ENCODE measurements at regions not wholly inside any gene's neighbourhood (a gene's known extent, or its start where the extent isn't known, plus 50 kb on each side); places are given as distances from the start of the nearest gene placed in this dataset.

GRCh38 chr7:25069900-25070443 is 55.1 kb downstream of the CYCS start:
- Histone ChIP-seq H4K8ac (ENCODE audit: low read depth, low read length) (no peak overlapping the region), H3K9me3 (replicated peaks in 1 of 2; ENCODE audit: control insufficient read depth in 2 of 2, insufficient read depth in 1 of 2, low read depth in 1 of 2, low read length in 2 of 2) (no peaks in the 10 kb centered on the region), H3K36me3 (replicated peaks in 1 of 2; ENCODE audit: control insufficient read depth in 2 of 2, insufficient read depth in 2 of 2, low read length in 2 of 2) (no peaks in the 10 kb centered on the region), H3K14ac (ENCODE audit: low read length) (no peak overlapping the region), H3K79me1 (ENCODE audit: low read depth, low read length) (no peaks in the 10 kb centered on the region), H2AK5ac (ENCODE audit: low read depth, low read length) (no peak overlapping the region), H4K91ac (ENCODE audit: low read depth, low read length, poor library complexity) (no peak overlapping the region), H3K4me3 (ENCODE audit: low read length in 2 of 2) (no peak overlapping the region), H3K18ac (ENCODE audit: low read length) (no peak overlapping the region), H3K27me3 (ENCODE audit: control insufficient read depth in 3 of 3, insufficient read depth in 3 of 3, low read depth in 1 of 3, low read length in 3 of 3) (no peaks in the 10 kb centered on the region), H2BK15ac (ENCODE audit: low read length) (no peak overlapping the region), H3K4ac (ENCODE audit: low read length) (no peak overlapping the region), H3K4me2 (ENCODE audit: insufficient read depth, low read length, poor library complexity, severe bottlenecking) (no peak overlapping the region), H2BK12ac (ENCODE audit: low read length) (no peak overlapping the region), H3K4me1 (ENCODE audit: control insufficient read depth in 2 of 2, insufficient read depth in 1 of 2, low read depth in 1 of 2, low read length in 2 of 2) (no peaks in the 10 kb centered on the region), H2BK120ac (ENCODE audit: low read depth, low read length) (no peak overlapping the region), H2BK5ac (ENCODE audit: low read length) (no peak overlapping the region), H3K23ac (ENCODE audit: low read depth, low read length, poor library complexity) (no peak overlapping the region), H2AFZ (ENCODE audit: low read length) (peak overlapping the region; percentile 72), H3K9ac (ENCODE audit: low read depth, low read length, poor library complexity) (no peak overlapping the region), H3K27ac (replicated peaks; ENCODE audit: low read length) (no peak overlapping the region)
- WGBS, 2 donors (ENCODE audit: extremely low coverage in 2 of 2, insufficient read length in 2 of 2, insufficient replicate concordance in 1 of 2), result no CpG with 5 or more reads among the region's 11 CpGs
- DNase-seq (ENCODE audit: low spot score), result peak; percentile 65

DNA sequence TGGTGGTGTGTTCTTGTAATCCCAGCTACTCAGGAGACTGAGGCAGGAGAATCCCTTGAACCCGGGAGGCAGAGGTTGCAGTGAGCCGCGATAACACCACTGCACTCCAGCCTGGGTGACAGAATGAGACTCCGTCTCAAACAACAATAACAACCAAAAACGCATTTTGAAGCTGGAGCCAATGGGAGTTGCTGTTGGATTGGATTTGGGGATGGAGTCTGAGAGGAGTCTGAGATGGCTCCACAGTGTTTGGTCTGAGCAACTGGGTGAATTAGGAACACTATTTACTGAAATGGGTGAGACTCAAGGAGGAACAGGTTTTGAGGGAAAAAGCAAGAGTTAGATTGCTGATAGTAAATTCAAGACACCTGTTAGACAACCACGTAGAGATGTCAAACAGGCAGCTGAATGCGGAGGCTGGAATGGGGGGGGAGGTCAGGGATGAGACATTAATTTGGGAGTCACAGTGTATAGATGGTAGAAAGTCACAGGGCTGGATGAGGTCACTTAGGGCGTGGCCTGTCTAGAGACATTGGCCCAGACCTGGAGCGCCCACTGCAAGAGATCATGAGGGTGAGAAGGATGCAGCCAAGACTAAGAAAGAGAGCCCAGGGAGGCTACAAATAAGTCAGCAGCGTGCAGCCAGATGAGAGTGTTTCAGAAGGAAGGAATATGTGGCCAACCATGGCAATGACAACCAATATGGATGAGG is 56.4 kb downstream of the CYCS start:
- Histone ChIP-seq H2BK15ac (ENCODE audit: low read length) (no peak overlapping the region), H3K27me3 (ENCODE audit: control insufficient read depth in 3 of 3, insufficient read depth in 3 of 3, low read depth in 1 of 3, low read length in 3 of 3) (no peaks in the 10 kb centered on the region), H3K27ac (replicated peaks; ENCODE audit: low read length) (no peak overlapping the region), H3K14ac (ENCODE audit: low read length) (no peak overlapping the region), H2BK5ac (ENCODE audit: low read length) (no peak overlapping the region), H2BK12ac (ENCODE audit: low read length) (no peak overlapping the region), H2AFZ (ENCODE audit: low read length) (no peak overlapping the region), H3K4me3 (ENCODE audit: low read length in 2 of 2) (no peak overlapping the region), H3K9ac (ENCODE audit: low read depth, low read length, poor library complexity) (no peak overlapping the region), H3K4ac (ENCODE audit: low read length) (no peak overlapping the region), H3K4me1 (ENCODE audit: control insufficient read depth in 2 of 2, insufficient read depth in 1 of 2, low read depth in 1 of 2, low read length in 2 of 2) (no peaks in the 10 kb centered on the region), H4K91ac (ENCODE audit: low read depth, low read length, poor library complexity) (no peak overlapping the region), H4K8ac (ENCODE audit: low read depth, low read length) (no peak overlapping the region), H2BK120ac (ENCODE audit: low read depth, low read length) (no peak overlapping the region), H2AK5ac (ENCODE audit: low read depth, low read length) (no peak overlapping the region), H3K9me3 (replicated peaks in 1 of 2; ENCODE audit: control insufficient read depth in 2 of 2, insufficient read depth in 1 of 2, low read depth in 1 of 2, low read length in 2 of 2) (no peaks in the 10 kb centered on the region), H3K4me2 (ENCODE audit: insufficient read depth, low read length, poor library complexity, severe bottlenecking) (no peak overlapping the region), H3K23ac (ENCODE audit: low read depth, low read length, poor library complexity) (no peak overlapping the region), H3K36me3 (replicated peaks in 1 of 2; ENCODE audit: control insufficient read depth in 2 of 2, insufficient read depth in 2 of 2, low read length in 2 of 2) (no peaks in the 10 kb centered on the region), H3K18ac (ENCODE audit: low read length) (no peak overlapping the region), H3K79me1 (ENCODE audit: low read depth, low read length) (no peaks in the 10 kb centered on the region)
- DNase-seq (ENCODE audit: low spot score), result no peak
- WGBS, 2 donors (ENCODE audit: extremely low coverage in 2 of 2, insufficient read length in 2 of 2, insufficient replicate concordance in 1 of 2), result no CpG with 5 or more reads among the region's 10 CpGs

- no peak overlapping the region for H3K18ac ChIP-seq (ENCODE audit: low read length)
- no peak overlapping the region for H2AK5ac ChIP-seq (ENCODE audit: low read depth, low read length)
- DNase-seq (ENCODE audit: low spot score), result no peak
- H3K4me3 ChIP-seq (ENCODE audit: low read length in 2 of 2), result no peak overlapping the region
- no peak overlapping the region for H3K4me2 ChIP-seq (ENCODE audit: insufficient read depth, low read length, poor library complexity, severe bottlenecking)
- no peak overlapping the region for H4K91ac ChIP-seq (ENCODE audit: low read depth, low read length, poor library complexity)
- H3K14ac ChIP-seq (ENCODE audit: low read length), result no peak overlapping the region
- no peaks in the 10 kb centered on the region for H3K4me1 ChIP-seq (ENCODE audit: control insufficient read depth in 2 of 2, insufficient read depth in 1 of 2, low read depth in 1 of 2, low read length in 2 of 2)
- H3K9me3 ChIP-seq (replicated peaks in 1 of 2; ENCODE audit: control insufficient read depth in 2 of 2, insufficient read depth in 1 of 2, low read depth in 1 of 2, low read length in 2 of 2), result peaks cover 0 to 2% of the 10 kb centered on the region in 2 donors
- no peak overlapping the region for H3K9ac ChIP-seq (ENCODE audit: low read depth, low read length, poor library complexity)
- no peak overlapping the region for H3K27ac ChIP-seq (replicated peaks; ENCODE audit: low read length)
- no CpG with 5 or more reads among the region's 6 CpGs for WGBS, 2 donors (ENCODE audit: extremely low coverage in 2 of 2, insufficient read length in 2 of 2, insufficient replicate concordance in 1 of 2)
- no peak overlapping the region for H2BK15ac ChIP-seq (ENCODE audit: low read length)
- no peak overlapping the region for H2BK120ac ChIP-seq (ENCODE audit: low read depth, low read length)
- no peaks in the 10 kb centered on the region for H3K27me3 ChIP-seq (ENCODE audit: control insufficient read depth in 3 of 3, insufficient read depth in 3 of 3, low read depth in 1 of 3, low read length in 3 of 3)
- no peak overlapping the region for H2BK5ac ChIP-seq (ENCODE audit: low read length)
- no peaks in the 10 kb centered on the region for H3K36me3 ChIP-seq (replicated peaks in 1 of 2; ENCODE audit: control insufficient read depth in 2 of 2, insufficient read depth in 2 of 2, low read length in 2 of 2)
- no peak overlapping the region for H2AFZ ChIP-seq (ENCODE audit: low read length)
- H3K23ac ChIP-seq (ENCODE audit: low read depth, low read length, poor library complexity), result no peak overlapping the region
- no peak overlapping the region for H4K8ac ChIP-seq (ENCODE audit: low read depth, low read length)
- no peak overlapping the region for H3K4ac ChIP-seq (ENCODE audit: low read length)
- H2BK12ac ChIP-seq (ENCODE audit: low read length), result no peak overlapping the region
- H3K79me1 ChIP-seq (ENCODE audit: low read depth, low read length), result no peaks in the 10 kb centered on the region
These were observed 57.1 kb downstream of the CYCS start for GRCh38 chr7:25067726-25068501.

DNA sequence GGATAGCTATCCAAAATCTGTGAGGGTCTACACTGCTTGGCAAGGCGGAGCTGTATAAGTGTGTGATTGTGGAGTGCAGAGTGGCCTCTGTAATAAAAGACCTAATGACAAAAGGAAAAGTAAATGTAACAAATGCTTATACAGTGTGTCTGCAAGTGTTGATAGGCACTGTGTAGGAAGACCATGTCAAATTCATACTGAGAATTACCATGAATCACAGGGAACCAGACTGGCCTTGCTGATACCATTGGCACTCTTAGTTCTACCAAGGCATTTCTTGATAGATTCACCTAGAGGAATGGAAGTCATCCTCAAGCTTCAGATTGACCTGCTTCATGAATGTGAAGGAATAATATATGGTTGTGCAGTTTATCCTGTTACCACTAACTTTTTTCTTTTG is 58.8 kb downstream of the CYCS start:
- no peak overlapping the region for H4K8ac ChIP-seq (ENCODE audit: low read depth, low read length)
- no peak overlapping the region for H3K4me3 ChIP-seq (ENCODE audit: low read length in 2 of 2)
- H3K23ac ChIP-seq (ENCODE audit: low read depth, low read length, poor library complexity), result no peak overlapping the region
- H3K14ac ChIP-seq (ENCODE audit: low read length), result no peak overlapping the region
- WGBS, 2 donors (ENCODE audit: extremely low coverage in 2 of 2, insufficient read length in 2 of 2, insufficient replicate concordance in 1 of 2), result no CpG with 5 or more reads among the region's 1 CpG
- no peak overlapping the region for H3K4ac ChIP-seq (ENCODE audit: low read length)
- H2AK5ac ChIP-seq (ENCODE audit: low read depth, low read length), result no peak overlapping the region
- H3K27ac ChIP-seq (replicated peaks; ENCODE audit: low read length), result no peak overlapping the region
- no peak overlapping the region for H3K18ac ChIP-seq (ENCODE audit: low read length)
- H3K36me3 ChIP-seq (replicated peaks in 1 of 2; ENCODE audit: control insufficient read depth in 2 of 2, insufficient read depth in 2 of 2, low read length in 2 of 2), result no peaks in the 10 kb centered on the region
- H3K79me1 ChIP-seq (ENCODE audit: low read depth, low read length), result no peaks in the 10 kb centered on the region
- H2BK5ac ChIP-seq (ENCODE audit: low read length), result no peak overlapping the region
- H2BK120ac ChIP-seq (ENCODE audit: low read depth, low read length), result no peak overlapping the region
- no peak for DNase-seq (ENCODE audit: low spot score)
- no peak overlapping the region for H2AFZ ChIP-seq (ENCODE audit: low read length)
- no peak overlapping the region for H3K4me2 ChIP-seq (ENCODE audit: insufficient read depth, low read length, poor library complexity, severe bottlenecking)
- peaks cover 0 to 2% of the 10 kb centered on the region in 2 donors for H3K9me3 ChIP-seq (replicated peaks in 1 of 2; ENCODE audit: control insufficient read depth in 2 of 2, insufficient read depth in 1 of 2, low read depth in 1 of 2, low read length in 2 of 2)
- no peak overlapping the region for H2BK12ac ChIP-seq (ENCODE audit: low read length)
- no peaks in the 10 kb centered on the region for H3K27me3 ChIP-seq (ENCODE audit: control insufficient read depth in 3 of 3, insufficient read depth in 3 of 3, low read depth in 1 of 3, low read length in 3 of 3)
- H4K91ac ChIP-seq (ENCODE audit: low read depth, low read length, poor library complexity), result no peak overlapping the region
- H2BK15ac ChIP-seq (ENCODE audit: low read length), result no peak overlapping the region
- no peak overlapping the region for H3K9ac ChIP-seq (ENCODE audit: low read depth, low read length, poor library complexity)
- no peaks in the 10 kb centered on the region for H3K4me1 ChIP-seq (ENCODE audit: control insufficient read depth in 2 of 2, insufficient read depth in 1 of 2, low read depth in 1 of 2, low read length in 2 of 2)
